HepG2 (cell line): ENCODE measurements at regions not wholly inside any gene's neighbourhood (a gene's known extent, or its start where the extent isn't known, plus 50 kb on each side); places are given as distances from the start of the nearest gene placed in this dataset.

ENCODE experiments used
- ATAC-seq: fragments of 200-7000 bp; cut with Tn5 transposase; 3 replicates; pipeline ENCODE4 v1.9.1; 2020; ENCODE audit warnings: mild to moderate bottlenecking, moderate library complexity
- BruUV-seq: library from RNA; stranded (reverse); fragments of 400-500 nt; replicated peaks from 2 replicates; lab custom pipeline; 2021; lab: Mats Ljungman, UMichigan
- CTCF ChIA-PET: fragments of 300-600 bp; formaldehyde crosslinking; extraction: SDS; loops from one replicate; lab custom pipeline; 2021; ENCODE audit warnings: low total read pairs, inconsistent platforms, low intra/inter-chr PET ratio; lab: Yijun Ruan, JAX
- POLR2A ChIA-PET: fragments of 350-600 bp; sonication (Branson Sonifier 250); formaldehyde crosslinking; loops from one replicate; lab custom pipeline; 2020; ENCODE audit warnings: antibody characterized with exemption, inconsistent platforms; lab: Yijun Ruan, JAX
- DNase-seq: peaks from one replicate; pipeline ENCODE4 v3.0.0-alpha.2; 2015; ENCODE audit warnings: low spot score
- FAIRE-seq: peaks from 3 replicates; lab custom pipeline; 2011; peaks lifted over from hg19 to GRCh38; lab: Jason Lieb, UNC
- H2AFZ ChIP-seq: one replicate; pipeline ENCODE4 v1.6.1; 2011; ENCODE audit warnings: low read length, inconsistent platforms
- H3K27ac ChIP-seq: fragments of 300-600 bp; 3 replicates; pipeline ENCODE4 v1.8.0; 2011; ENCODE audit warnings: mixed run types, mild to moderate bottlenecking, mixed read lengths, low read length, inconsistent platforms; ENCODE audit not compliant: insufficient read depth; ENCODE audit errors: extremely low read length
- H3K27me3 ChIP-seq, 2 experiments: fragments of 200-600 bp in 1 of 2; 2 replicates in 1 of 2; 3 replicates in 1 of 2; pipeline versions ENCODE4 v1.6.0 to v1.8.0; 2011; ENCODE audit warnings: low read length in 2 of 2, mild to moderate bottlenecking in 2 of 2, moderate library complexity in 2 of 2, inconsistent platforms in 1 of 2; ENCODE audit not compliant: insufficient read depth in 2 of 2, control insufficient read depth in 1 of 2
- H3K36me3 ChIP-seq, 2 experiments: fragments of 200-600 bp in 1 of 2; replicated peaks in 1 of 2; 2 replicates in 1 of 2; 3 replicates in 1 of 2; pipeline versions ENCODE4 v1.5.1 to v1.8.0; 2011; ENCODE audit warnings: low read length in 2 of 2, inconsistent platforms in 1 of 2; ENCODE audit not compliant: insufficient read depth in 2 of 2, control insufficient read depth in 1 of 2
- H3K4me1 ChIP-seq: 2 replicates; pipeline ENCODE4 v1.5.1; 2012; ENCODE audit warnings: low read length, inconsistent platforms; ENCODE audit not compliant: insufficient read depth
- H3K4me2 ChIP-seq: 2 replicates; pipeline ENCODE4 v1.6.0; 2011; ENCODE audit warnings: low read depth, low read length, inconsistent platforms
- H3K4me3 ChIP-seq, 3 experiments: fragments of 200-600 bp in 1 of 3; sonication (generic), shearing (Covaris generic) in 1 of 3; replicated peaks in 1 of 3; 2 replicates each; pipeline ENCODE4 v1.5.1; 2011 to 2016; ENCODE audit warnings: low read length in 3 of 3, inconsistent platforms in 2 of 3, low read depth in 2 of 3, mild to moderate bottlenecking in 2 of 3, control low read depth in 1 of 3, mixed read lengths in 1 of 3; ENCODE audit not compliant: insufficient read depth in 1 of 3
- H3K79me2 ChIP-seq: one replicate; pipeline ENCODE4 v1.6.1; 2011; ENCODE audit warnings: low read length, inconsistent platforms; ENCODE audit not compliant: insufficient read depth
- H3K9ac ChIP-seq: 2 replicates; pipeline ENCODE4 v1.6.0; 2011; ENCODE audit warnings: mild to moderate bottlenecking, low read depth, low read length, inconsistent platforms; ENCODE audit not compliant: insufficient read depth
- H3K9me3 ChIP-seq: 2 replicates; pipeline ENCODE4 v1.5.1; 2012; ENCODE audit warnings: mild to moderate bottlenecking, low read length
- H4K20me1 ChIP-seq: 2 replicates; pipeline ENCODE4 v1.6.0; 2011; ENCODE audit warnings: inconsistent platforms, mild to moderate bottlenecking, low read length, moderate library complexity; ENCODE audit not compliant: insufficient read depth
- AKNA ChIP-seq: sonication (generic); formaldehyde crosslinking; IDR thresholded peaks from 2 replicates; pipeline ENCODE4 v1.4.0; 2020; ENCODE audit warnings: missing genetic modification reagents, borderline replicate concordance
- CHD2 ChIP-seq: IDR thresholded peaks from 2 replicates; pipeline ENCODE4 v1.6.1; 2011; ENCODE audit warnings: low read depth, low read length, improper control_type of control experiment
- DBP ChIP-seq: sonication (generic); formaldehyde crosslinking; IDR thresholded peaks from 2 replicates; pipeline ENCODE4 v1.4.0; 2020; ENCODE audit warnings: missing genetic modification reagents; ENCODE audit errors: not compliant biosample characterization
- HNRNPH1 ChIP-seq: fragments of 200-400 bp; formaldehyde crosslinking; optimal IDR thresholded peaks from 2 replicates; pipeline ENCODE3; 2017; ENCODE audit warnings: mild to moderate bottlenecking, low read depth, low read length
- PAF1 ChIP-seq: IDR thresholded peaks from 2 replicates; pipeline ENCODE4 v1.6.1; 2016; ENCODE audit warnings: missing genetic modification reagents, missing compliant biosample characterization
- ZNF121 ChIP-seq: sonication (generic); formaldehyde crosslinking; IDR thresholded peaks from 2 replicates; pipeline ENCODE4 v1.5.0; 2020; ENCODE audit warnings: mild to moderate bottlenecking, missing genetic modification reagents
- ZNF124 ChIP-seq: sonication (generic); formaldehyde crosslinking; IDR thresholded peaks from 2 replicates; pipeline ENCODE4 v1.4.0; 2020; ENCODE audit warnings: missing genetic modification reagents
- ZNF501 ChIP-seq: sonication (generic); formaldehyde crosslinking; IDR thresholded peaks from 2 replicates; pipeline ENCODE4 v1.5.1; 2020; ENCODE audit warnings: mild to moderate bottlenecking, moderate library complexity, missing genetic modification reagents
- ZNF674 ChIP-seq: sonication (generic); formaldehyde crosslinking; IDR thresholded peaks from 2 replicates; pipeline ENCODE4 v1.5.0; 2020; ENCODE audit warnings: low read depth, mild to moderate bottlenecking, missing genetic modification reagents
- ZNF7 ChIP-seq: IDR thresholded peaks from 2 replicates; pipeline ENCODE4 v1.6.1; 2016; ENCODE audit warnings: missing biosample characterization, missing genetic modification reagents
- ZNF724P ChIP-seq: sonication (generic); formaldehyde crosslinking; IDR thresholded peaks from 2 replicates; pipeline ENCODE4 v1.8.0; 2022; ENCODE audit warnings: missing genetic modification reagents, borderline replicate concordance
- ZNF768 ChIP-seq: sonication (generic); formaldehyde crosslinking; IDR thresholded peaks from 2 replicates; pipeline ENCODE4 v1.4.0; 2020; ENCODE audit warnings: missing genetic modification reagents
- WGBS: methylation state at CpG from one replicate; pipeline ENCODE4 v1.1.6; 2017; ENCODE audit warnings: low lambda C conversion rate; 5-methylcytosine and 5-hydroxymethylcytosine counted together
- in situ Hi-C: cut with HindIII; loops from 2 replicates; pipeline ENCODE4 v1.10.0; 2017; ENCODE audit warnings: low pct_unique_long_range_greater_than_20kb; ENCODE audit not compliant: extremely low pct_ligation_motif_present
- intact Hi-C: fragments of 100-400 bp; cut with micrococcal nuclease; formaldehyde crosslinking; loops from one replicate; pipeline ENCODE4 v1.10.0; 2022; ENCODE audit not compliant: unreplicated experiment
- TF ChIP-seq, protein P1 (sequence below): sonication (generic); formaldehyde crosslinking; IDR thresholded peaks from 2 replicates; pipeline ENCODE4 v1.5.0; 2020; ENCODE audit warnings: missing genetic modification reagents
- TF ChIP-seq, protein P2 (sequence below): IDR thresholded peaks from 2 replicates; pipeline ENCODE4 v1.6.1; 2016; ENCODE audit warnings: low read depth, control low read depth
- TF ChIP-seq, protein P3 (sequence below): sonication (generic); formaldehyde crosslinking; IDR thresholded peaks from 2 replicates; pipeline ENCODE4 v1.4.0; 2020; ENCODE audit warnings: mild to moderate bottlenecking, missing genetic modification reagents

DNA sequence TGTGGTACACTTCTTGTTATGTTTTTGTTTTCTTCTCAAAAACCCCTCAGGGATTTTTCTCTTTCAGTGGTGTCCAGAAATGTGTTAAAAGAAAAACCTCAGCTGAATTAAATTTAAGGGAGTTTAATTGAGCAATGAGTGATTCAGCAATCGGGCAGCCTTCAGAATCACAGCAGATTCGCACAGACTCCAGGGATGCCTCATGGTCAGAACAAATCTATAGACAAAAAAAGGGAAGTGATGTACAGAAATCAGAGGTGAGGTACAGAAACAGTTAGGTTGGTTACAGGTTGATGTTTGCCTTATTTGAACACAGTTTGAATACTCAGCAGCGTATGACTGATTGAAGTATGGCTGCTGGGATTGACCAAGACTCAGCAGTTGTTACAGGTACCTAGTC lies 86.2 kb downstream of the TLR5 start:
- 74% methylated on average over 3 of the region's 3 CpGs for WGBS

More for the DNA sequence above, 86.2 kb downstream of the TLR5 start:
- POLR2A ChIA-PET = no interaction called here
- Histone ChIP-seq H3K4me1 (no peaks in the 10 kb centered on the region), H3K27ac (no peak overlapping the region), H3K4me3 (no peak overlapping the region), H3K27me3 (peaks cover 0 to 1% of the 10 kb centered on the region in 2 experiments; a peak in 1 of 5 replicates), H3K4me2 (no peak overlapping the region), H3K9me3 (no peaks in the 10 kb centered on the region), H3K36me3 (no peaks in the 10 kb centered on the region), H4K20me1 (no peaks in the 10 kb centered on the region)
- in situ Hi-C loops = no loop called here
- CTCF ChIA-PET = no interaction called here
- no TSS peak for BruUV-seq
- no peak for ATAC-seq
- FAIRE-seq = no peak
- TF ChIP-seq ZNF674 (CRISPR knock-in tag) (no peak), ZNF7 (CRISPR knock-in tag) (no peak), ZNF724P (CRISPR knock-in tag) (no peak), DBP (CRISPR knock-in tag) (no peak), ZNF768 (CRISPR knock-in tag) (no peak), CHD2 (no peak), ZNF501 (CRISPR knock-in tag) (no peak), HNRNPH1 (no peak), AKNA (CRISPR knock-in tag) (no peak), ZNF121 (CRISPR knock-in tag) (no peak), PAF1 (CRISPR knock-in tag) (no peak), ZNF124 (CRISPR knock-in tag) (no peak)
- TF ChIP-seq, protein P1, sequence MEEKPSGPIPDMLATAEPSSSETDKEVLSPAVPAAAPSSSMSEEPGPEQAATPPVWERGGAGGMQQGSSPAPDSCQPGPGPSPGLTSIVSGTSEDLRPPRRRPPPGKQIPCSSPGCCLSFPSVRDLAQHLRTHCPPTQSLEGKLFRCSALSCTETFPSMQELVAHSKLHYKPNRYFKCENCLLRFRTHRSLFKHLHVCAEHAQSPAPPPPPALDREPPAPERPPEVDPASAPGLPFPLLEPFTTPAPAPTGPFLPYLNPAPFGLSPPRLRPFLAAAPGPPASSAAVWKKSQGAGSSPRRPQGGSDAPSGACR = no peak
- TF ChIP-seq, protein P2, sequence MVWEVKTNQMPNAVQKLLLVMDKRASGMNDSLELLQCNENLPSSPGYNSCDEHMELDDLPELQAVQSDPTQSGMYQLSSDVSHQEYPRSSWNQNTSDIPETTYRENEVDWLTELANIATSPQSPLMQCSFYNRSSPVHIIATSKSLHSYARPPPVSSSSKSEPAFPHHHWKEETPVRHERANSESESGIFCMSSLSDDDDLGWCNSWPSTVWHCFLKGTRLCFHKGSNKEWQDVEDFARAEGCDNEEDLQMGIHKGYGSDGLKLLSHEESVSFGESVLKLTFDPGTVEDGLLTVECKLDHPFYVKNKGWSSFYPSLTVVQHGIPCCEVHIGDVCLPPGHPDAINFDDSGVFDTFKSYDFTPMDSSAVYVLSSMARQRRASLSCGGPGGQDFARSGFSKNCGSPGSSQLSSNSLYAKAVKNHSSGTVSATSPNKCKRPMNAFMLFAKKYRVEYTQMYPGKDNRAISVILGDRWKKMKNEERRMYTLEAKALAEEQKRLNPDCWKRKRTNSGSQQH = no peak
- TF ChIP-seq, protein P3, sequence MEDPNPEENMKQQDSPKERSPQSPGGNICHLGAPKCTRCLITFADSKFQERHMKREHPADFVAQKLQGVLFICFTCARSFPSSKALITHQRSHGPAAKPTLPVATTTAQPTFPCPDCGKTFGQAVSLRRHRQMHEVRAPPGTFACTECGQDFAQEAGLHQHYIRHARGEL (CRISPR knock-in tag) = no peak
- TF ChIP-seq, all 625 proteins: peak for 0
- DNase-seq = no peak
- Histone ChIP-seq H3K79me2 (no peaks in the 10 kb centered on the region), H3K9ac (no peak overlapping the region), H2AFZ (no peak overlapping the region)
- intact Hi-C loops = no loop called here
